Inferior parietal cortex (tissue), 1 donor: ENCODE measurements at regions not wholly inside any gene's neighbourhood (a gene's known extent, or its start where the extent isn't known, plus 50 kb on each side); places are given as distances from the start of the nearest gene placed in this dataset.
"Not testable (repeated sequence)": the region's sequence is repeated elsewhere in the genome, so short reads cannot be mapped to it uniquely, and the experiment has no call there.

Source experiments
- DNase-seq: peaks from one replicate; pipeline ENCODE4 v3.0.0-alpha.2; 2016; ENCODE audit errors: extremely low spot score

DNA sequence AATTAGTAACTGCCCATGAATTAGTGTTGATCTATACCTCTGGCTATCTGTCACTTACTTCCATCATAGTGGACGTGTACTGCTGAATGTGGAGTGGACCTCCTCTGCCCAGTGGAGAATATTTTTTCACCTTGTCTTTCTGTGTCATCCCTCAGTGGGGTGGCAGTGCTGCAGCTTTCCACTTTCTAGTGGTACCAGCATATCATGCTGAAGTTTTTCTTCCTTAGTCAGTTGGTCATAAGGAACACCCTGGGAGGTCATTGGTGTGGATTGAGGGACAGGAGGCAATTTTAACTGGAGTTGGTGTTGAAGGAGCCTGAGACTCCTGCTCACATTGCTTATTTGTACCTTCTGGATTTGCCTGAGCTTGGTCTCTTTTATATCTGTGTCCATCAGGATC lies 151.7 kb upstream of the ANKH start:
- no peak for DNase-seq

DNA sequence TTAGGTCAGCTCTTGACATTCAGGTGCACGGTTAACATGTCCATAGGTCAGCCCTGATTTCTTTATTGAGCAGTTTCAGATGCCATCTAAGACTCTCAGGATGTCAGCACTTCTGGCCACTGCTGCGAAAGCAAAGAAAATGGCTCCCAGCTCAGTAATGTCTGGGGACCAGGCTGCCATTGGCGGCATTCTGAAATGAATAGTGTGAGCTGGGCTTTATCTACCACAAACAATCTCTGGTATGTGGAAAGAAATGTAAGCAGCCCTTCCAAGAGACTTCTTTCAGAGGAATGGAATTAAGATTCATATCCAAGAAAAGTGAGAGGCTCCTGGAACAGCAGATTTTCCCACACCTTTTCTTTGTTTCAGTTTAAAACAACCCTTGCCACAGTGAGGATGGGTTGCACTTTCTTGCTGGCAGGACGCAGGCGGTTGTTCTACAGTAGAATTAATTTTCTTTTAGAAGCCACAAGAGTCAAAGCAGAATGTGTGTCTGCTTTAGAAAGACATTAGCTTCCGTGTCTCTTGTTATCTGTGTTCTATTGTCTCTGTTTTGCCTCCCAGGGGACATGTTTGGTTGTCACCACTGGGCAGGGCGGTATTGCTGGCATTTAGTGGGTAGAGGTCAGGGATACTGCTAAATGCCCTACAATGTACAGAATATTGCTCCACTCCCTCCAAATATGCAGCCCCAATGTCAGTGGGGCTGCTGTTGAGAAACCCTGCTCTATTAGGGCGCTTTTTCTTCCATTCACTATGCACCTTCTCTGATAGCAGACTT lies 149.9 kb upstream of the ANKH start:
- no peak for DNase-seq

DNA sequence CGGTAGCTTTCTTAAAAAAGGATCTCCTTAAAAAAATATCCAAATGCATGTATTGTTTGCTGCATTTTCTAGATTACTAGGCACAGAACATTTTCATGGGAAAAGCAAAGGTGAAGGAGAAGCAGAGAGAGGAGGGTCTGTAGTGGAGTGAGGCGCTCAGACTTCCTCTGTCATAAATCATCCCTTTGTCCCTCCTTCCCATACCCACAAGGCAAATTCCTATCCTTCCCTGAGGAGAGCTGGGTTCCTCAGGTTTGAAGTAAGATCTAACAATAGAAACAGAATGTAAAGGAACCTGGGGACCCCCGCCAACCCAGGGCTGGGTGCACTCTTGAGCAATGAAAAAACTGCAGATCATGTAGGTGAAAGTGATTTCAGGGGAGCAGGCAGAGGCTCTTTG lies 149.2 kb upstream of the ANKH start:
- no peak for DNase-seq

DNA sequence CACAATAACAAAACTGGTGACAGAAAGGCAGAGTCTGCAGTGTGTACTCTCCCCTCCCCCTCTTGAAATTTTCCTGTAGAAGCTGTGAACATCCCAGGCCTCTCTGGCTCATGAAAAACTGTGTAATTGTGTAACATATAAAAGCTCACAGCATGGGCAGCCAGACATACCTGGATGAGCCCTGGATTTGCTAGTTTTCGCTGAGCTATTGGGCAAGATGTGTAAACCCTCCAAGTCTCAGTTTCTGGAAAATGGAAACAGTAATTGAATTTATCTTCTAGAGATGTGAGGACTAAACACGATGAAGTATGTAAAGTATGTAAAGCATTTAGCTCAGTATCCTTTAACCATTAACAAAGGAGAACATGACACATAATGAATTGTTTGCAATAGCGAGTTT lies 143.2 kb upstream of the ANKH start:
- DNase-seq: no peak

DNA sequence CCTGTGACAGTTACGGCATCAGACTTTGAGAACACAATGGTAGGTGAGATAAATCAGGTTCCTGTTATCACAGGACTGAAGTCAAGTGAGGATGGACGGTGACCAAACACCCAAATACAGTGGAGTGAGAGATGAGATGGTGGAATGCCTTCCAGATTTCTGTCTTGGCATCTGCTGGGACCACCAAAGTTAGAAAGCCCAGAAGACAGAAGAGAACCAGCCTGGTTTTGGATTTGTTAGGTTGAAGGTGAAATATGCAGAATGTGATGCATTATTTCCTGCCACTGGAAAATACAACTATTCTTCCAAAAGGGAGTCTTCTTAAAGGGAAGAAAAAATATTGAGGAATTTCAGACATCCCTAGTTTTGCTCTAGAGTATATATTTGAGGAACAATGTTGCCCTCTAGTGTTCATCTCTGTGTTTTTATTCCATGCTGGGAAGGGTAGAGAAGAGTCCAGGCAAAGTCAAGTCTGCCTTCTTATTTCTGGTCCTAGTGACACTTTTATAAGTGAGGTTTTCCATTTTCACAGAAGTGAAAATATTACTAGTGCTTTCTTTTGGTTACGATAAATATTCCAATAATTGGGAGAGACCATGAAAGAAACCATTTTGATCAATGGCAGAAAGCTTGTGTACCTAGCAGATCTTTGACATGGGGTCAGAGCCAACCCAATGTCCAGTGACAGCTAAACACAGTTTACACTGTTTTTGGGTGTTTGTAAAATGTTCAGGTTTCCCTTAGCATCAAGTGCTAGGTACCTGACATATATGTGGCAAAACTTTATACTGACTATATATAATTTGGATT lies 142.3 kb upstream of the ANKH start:
- peak; percentile 81 for DNase-seq

DNA sequence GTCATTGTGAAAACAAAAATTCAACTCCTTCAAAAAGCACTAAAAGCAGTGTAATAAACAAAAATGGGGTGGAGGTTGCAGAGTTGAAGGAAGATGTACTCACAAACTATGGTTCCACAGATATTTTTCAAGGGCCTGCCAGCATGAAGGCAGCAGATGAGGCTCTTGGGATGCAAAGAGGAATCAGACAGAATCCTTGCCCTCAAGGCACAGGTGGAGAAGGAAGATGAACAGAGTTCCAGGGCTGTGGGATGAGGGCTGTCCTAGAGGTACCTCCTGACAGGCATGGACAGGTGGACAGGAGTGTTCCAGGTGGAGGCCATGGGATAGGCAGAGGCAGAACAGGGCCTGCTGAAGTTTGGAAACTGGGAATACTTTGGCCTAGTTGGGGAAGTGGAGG lies 140.5 kb upstream of the ANKH start:
- DNase-seq: no peak

DNA sequence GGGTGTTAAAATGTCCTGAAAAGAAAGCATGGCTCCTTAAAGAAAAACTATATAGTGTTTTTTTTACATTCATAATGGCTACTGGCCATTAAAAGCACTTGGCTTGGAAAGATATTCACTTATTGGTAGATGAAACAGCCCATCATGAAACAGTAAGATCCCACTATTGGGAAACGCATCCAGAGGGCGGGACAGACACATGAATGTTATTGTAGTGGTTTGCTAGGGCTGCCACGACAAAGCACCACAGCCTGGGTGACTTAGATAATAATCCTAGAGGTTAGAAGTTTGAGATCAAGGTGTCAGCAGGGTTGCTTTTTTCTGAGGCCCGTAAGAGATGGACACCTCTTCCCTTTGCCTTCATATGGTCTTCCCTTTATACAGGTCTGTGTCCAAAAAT lies 139.4 kb upstream of the ANKH start:
- no peak for DNase-seq

DNA sequence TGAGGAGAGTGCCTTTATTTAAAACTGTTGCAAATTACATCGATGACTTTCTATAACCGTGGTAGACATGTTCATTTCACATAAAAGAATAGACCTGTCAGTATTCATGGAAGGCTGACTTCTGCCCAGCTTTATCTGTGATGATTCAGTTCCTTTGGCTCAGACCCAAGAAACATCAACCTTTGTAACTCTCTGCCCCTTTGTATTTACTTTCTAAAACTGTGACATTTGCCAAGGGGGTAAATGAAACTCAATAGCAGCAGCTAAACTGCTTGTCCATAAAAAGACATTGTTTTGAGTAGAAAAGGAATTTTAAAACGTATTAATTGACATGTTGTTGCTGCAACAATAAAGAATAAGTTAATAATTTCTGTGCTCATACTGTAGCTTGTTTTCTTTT lies 137.8 kb upstream of the ANKH start:
- DNase-seq: no peak

DNA sequence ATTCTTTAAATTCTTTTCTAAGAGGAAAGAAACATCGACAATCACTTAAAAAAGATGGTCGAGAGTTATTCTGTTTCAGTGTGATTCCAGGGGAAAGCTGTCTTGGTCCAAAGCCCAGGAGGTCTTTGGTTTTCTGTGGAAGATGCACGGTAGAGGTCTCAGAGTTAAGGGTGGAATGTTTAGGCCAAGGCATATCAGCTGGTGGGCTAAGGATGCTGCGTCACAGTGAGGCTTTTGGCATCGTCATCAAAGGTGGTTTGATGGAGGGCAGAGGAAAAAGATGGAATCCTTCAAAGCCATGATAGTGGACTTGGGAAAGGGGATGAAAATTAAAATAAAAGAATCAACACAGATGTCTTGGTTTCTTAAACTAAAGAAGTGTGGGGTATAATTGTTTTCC lies 137.3 kb upstream of the ANKH start:
- DNase-seq: no peak

DNA sequence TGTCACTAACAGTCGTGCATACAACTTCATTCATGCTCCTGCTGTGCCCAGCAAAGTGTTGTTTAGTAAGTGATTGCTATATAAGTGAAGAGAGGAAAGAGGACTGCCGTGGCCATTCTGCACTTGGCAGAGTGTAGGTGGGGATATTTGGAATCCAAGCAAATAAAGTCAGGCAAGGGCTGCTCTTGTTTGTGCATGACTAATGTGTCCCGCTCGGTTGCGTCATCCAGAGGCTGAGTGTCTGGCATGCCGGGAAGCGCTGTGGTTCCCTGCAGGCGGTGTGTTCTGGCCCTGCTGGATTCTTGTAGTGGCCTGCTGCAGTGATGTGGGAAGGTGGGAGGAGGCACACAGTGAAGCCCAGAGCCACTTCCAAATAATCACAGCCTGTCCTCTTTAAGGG lies 136.9 kb upstream of the ANKH start:
- no peak for DNase-seq

DNA sequence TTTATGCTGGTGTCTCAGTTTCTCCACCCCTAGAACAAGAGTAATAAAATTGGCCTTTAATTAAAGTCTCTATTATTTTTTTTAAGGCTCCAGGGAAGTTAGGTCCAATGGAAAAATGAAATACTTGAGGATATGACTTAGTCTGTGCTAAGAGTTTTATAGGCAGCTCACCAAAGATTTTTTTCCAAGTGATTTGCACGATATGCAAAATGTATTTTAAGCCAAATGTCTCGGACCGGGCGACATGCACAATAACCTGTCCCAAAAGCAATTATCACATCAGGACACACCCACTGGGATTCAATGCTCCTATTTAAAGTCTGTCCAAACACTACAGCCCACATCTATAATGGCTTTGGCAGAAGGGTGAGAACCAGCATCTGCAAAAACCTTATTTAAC lies 136.1 kb upstream of the ANKH start:
- no peak for DNase-seq

DNA sequence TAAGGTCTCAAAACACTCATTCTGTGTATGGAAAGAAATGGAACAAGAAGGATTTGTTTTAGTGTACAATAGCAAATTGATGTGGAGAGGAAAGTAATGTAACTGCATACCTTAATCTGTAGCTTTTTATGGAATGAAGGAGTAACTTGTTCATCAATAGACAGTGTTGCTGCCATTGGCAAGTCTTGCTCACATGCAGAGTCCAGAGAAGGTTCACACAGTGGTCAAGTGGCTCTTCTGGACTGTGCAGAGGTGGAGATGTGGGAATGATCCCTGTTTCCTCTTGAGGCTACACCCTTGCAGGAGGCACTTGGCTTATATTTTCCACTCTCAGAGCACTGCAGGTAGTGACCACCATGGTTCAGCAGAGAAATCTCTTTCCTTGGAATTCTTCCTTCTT lies 132.9 kb upstream of the ANKH start:
- no peak for DNase-seq

DNA sequence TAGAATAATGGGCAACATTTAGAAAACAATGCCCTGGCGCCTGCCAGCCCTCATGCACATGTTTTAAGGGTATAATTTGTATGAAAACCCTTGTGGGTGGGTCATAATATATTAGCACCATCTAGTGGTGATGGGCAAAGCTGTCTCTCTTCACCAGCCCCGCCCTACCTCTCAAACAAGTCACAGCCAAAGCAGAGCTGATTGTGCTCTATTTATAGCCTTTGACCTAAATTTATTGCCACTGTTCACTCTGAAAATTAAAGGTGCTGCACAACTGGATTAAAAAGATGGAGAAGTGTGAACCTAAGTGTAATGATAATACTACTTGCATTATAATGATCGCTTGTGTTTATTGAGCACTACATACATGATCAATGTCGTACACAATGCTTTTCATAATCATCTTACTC lies 131.9 kb upstream of the ANKH start:
- DNase-seq: peak; percentile 85

DNA sequence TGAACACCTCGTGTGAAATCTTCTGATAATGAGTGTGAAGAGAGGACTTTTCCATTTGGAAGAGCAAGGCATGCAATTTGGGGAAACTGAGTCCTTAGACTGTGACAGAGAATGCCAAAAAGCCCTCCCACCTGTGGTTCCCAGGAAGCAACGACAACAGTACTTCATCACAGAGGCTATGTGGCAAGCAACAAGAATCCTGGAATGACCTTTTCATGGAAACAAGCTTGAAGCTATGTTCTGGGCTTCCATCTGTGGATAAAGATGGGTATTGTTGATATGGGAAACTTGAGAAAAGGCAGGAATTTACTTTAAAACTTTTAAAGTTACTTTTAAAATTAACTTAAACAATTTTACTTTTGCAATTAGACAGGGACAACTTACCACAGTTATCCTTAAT lies 131.2 kb upstream of the ANKH start:
- DNase-seq: no peak

DNA sequence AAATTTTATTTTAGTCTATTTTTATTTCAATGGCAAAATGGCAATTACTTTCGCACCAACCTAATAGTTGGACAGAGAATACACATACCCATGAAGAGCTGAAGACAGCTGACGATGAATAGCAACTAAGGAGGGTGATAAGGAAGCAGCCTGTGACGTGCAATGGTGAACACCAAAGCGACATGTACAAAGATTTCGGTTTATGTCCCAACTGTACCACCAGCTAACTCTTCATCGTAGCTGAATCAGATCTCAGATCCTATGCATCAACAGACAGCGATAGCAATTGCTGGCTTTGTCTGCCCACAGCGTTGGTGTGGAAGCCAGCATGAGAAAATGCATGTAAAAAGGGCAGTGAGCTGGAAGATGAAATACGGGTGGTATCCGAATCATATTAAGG lies 130.6 kb upstream of the ANKH start:
- no peak for DNase-seq

DNA sequence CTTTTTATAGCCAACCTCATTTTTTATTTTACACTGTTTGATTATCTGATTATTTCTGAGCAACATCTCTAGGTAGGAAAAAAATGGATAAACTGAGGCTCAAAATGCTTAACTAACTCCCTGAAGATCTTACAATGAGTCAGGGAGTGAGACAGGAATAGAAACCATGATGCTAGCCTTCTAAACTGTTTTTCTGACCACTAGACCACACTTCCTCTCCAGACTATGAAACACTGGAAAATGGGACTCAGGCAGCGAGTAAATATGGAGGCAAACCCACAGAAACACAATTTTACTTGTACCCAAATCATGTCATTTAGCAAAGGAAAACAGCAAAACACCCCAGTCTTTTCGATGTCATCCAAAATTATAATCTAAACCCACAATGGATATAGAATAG lies 129.9 kb upstream of the ANKH start:
- DNase-seq: no peak

DNA sequence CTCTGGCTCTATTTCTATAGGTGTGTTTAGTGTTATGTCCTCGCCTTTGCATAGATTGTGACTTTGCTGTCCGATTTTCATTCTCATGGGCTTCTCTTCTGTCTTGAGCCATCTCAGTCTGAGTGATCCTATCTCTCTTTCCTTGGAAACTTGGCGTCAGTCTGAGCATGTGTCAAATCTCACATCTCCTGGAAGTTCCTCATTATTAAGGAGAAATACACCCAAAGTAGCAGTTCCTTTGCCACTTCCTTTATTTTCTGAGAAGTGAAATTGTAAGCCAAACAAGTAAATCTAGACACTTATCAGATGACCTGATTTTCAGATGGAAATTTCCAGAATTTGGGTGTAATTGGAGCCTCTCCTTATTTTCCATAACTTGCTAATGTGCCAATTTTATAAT lies 126.9 kb upstream of the ANKH start:
- no peak for DNase-seq

DNA sequence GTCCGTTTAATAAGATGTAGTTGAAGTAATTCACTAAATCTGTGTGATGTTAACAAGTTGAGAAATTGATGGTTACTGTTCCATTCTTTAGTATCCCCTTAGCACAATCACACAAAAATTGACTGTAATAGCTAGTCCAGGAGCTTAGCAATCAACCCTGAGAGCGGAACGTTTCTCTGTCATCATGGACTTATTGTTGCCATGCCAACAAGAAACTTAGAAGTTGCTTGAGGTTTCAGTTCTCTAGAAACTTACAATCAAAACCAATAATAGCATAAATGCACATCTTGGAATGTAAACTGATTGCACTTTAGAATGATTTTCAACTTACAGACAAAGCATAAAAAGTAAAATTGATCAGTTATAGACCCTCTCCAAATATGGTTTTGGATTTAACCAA lies 125.4 kb upstream of the ANKH start:
- no peak for DNase-seq

DNA sequence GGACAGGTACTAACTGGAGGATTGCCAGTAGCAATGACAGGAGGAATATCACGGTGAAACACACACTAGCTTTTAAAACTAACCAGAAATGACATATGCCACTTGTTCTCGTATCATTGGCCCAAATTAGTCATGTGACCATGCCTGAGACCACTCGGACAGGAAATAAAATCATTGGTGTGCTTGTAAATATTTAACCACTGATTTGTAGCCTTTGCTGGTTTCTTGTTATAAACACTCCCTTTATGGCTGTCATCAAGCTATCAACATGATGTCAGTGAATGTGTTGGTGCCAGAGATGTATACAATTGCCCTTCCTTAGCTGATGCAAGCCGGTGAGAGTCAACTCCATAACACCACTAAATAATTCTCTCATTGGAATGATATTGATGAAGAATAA lies 123.7 kb upstream of the ANKH start:
- no peak for DNase-seq

DNA sequence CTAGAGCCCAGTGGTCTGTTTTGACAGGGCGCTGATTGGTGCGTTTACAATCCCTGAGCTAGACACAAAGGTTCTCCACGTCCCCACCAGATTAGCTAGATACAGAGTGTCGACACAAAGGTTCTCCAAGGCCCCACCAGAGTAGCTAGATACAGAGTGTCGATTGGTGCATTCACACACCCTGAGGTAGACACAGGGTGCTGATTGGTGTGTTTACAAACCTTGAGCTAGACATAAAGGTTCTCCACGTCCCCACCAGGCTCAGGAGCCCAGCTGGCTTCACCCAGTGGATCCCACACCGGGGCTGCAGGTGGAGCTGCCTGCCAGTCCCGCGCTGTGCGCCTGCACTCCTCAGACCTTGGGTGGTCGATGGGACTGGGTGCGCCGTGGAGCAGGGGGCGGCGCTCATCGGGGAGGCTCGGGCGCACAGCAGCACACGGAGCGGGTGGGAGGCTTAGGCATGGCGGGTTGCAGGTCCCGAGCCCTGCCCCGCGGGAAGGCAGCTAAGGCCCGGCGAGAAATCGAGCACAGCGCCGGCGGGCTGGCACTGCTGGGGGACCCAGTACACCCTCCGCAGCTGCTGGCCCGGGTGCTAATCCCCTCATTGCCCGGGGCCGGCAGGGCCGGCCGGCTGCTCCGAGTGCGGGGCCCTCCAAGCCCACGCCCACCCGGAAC lies 122.0 kb upstream of the ANKH start:
- not testable (repeated sequence) for DNase-seq

DNA sequence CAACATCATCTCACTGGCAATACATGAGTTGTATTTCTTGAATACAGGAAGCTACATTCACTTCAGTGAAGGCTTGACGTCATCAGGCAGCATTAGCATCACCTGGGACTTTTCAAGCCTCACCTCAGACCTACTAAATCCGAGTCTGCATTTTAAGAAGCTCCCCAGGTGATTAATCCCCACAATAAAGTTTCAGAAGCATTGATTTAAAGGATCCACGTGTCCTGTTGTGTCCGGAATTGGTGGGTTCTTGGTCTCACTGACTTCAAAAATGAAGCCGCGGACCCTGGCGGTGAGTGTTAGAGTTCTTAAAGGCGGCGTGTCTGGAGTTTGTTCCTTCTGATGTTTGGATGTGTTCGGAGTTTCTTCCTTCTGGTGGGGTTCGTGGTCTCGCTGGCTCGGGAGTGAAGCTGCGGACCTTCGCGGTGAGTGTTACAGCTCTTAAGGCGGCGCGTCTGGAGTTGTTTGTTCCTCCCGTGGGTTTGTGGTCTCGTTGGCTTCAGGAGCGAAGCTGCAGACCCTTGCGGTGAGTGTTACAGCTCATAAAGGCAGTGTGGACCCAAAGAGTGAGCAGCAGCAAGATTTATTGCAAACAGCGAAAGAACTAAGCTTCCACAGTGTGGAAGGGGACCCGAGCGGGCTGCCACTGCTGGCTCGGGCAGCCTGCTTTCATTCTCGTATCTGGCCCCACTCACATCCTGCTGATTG lies 121.3 kb upstream of the ANKH start:
- DNase-seq: not testable (repeated sequence)

DNA sequence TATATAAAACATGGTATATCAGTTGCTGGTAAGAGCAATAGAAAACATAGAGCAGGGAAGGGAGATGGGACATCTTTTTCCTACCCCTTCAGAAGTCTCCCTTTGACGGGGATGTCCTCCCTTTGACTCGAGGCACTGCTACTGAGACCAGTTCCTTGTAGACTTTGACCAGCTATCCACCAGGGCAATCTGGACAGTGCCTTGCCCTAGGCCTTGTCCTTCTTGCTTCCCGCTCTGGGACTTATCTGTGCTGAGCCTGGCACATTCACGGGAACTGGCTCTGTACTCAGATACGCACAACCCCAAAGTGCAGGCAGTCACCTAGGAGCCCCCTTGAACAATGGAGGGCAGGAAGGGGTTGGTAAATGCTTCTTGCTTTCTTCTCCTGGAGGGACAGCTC lies 116.6 kb upstream of the ANKH start:
- no peak for DNase-seq
